Suprapubic skin (tissue), 4 donors: ENCODE measurements at regions not wholly inside any gene's neighbourhood (a gene's known extent, or its start where the extent isn't known, plus 50 kb on each side); places are given as distances from the start of the nearest gene placed in this dataset.

Experiments
- DNase-seq, 2 donors: peaks; one replicate each; pipeline ENCODE4 v3.0.0-alpha.2; 2019; ENCODE audit warnings: low spot score in 2 of 2
- H3K27ac ChIP-seq: fragments of 200-600 bp; sonication (generic); one replicate; pipeline ENCODE4 v1.5.1; 2019
- H3K27me3 ChIP-seq: fragments of 200-600 bp; sonication (generic); one replicate; pipeline ENCODE4 v1.5.1; 2019
- H3K36me3 ChIP-seq: fragments of 200-600 bp; sonication (generic); one replicate; pipeline ENCODE4 v1.5.1; 2019
- H3K4me1 ChIP-seq: fragments of 200-600 bp; sonication (generic); one replicate; pipeline ENCODE4 v1.5.1; 2019
- H3K4me3 ChIP-seq: fragments of 200-600 bp; sonication (generic); one replicate; pipeline ENCODE4 v1.5.1; 2019; ENCODE audit warnings: mild to moderate bottlenecking
- H3K9me3 ChIP-seq: fragments of 200-600 bp; sonication (generic); one replicate; pipeline ENCODE4 v1.5.1; 2019
- EP300 ChIP-seq: sonication (generic); formaldehyde crosslinking; IDR thresholded peaks from one replicate; pipeline ENCODE4 v1.6.1; 2017; ENCODE audit warnings: antibody characterized with exemption
- POLR2A ChIP-seq, 2 donors: fragments of 450-650 bp; IDR thresholded peaks; one replicate each; pipeline ENCODE4 v1.6.1; 2017; ENCODE audit warnings: antibody characterized with exemption in 2 of 2, mild to moderate bottlenecking in 2 of 2, moderate library complexity in 2 of 2
- POLR2AphosphoS5 ChIP-seq, 3 donors: sonication (generic); formaldehyde crosslinking; IDR thresholded peaks; one replicate each; pipeline ENCODE4 v1.6.1; 2017; ENCODE audit warnings: antibody characterized with exemption in 3 of 3
- WGBS: methylation state at CpG from one replicate; pipeline ENCODE4 v1.1.5; 2018; 5-methylcytosine and 5-hydroxymethylcytosine counted together
- TF ChIP-seq, protein P1 (sequence below), 2 donors: fragments of 200-600 bp in 1 of 2; fragments of 450-650 bp in 1 of 2; sonication (generic) in 1 of 2; IDR thresholded peaks; one replicate each; pipeline ENCODE4 v1.5.1; 2016 to 2019; ENCODE audit warnings: antibody characterized with exemption in 2 of 2, mild to moderate bottlenecking in 1 of 2, moderate library complexity in 1 of 2

DNA sequence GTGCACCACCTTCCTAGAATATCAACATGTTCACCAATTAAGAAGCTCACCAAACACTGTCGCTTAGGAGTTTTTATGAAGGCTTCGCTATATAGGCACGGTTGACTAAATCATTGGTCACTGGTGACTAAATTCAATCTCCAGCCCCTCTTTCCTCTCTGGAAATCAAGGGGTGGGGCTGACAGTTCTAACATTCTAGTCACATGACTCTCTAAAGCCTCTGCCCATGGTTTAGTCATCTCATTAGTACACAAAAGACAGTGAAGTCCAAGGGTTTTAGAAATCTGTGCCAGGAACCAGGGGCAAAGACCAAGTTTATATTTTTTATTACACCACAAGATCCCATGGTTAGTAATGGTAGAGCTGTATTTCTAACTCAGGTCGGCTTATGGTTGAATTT is 243.2 kb downstream of the ELAVL2 start:
- Histone ChIP-seq H3K4me1 (no peaks in the 10 kb centered on the region), H3K4me3 (no peak overlapping the region), H3K9me3 (no peaks in the 10 kb centered on the region), H3K36me3 (no peaks in the 10 kb centered on the region), H3K27ac (no peak overlapping the region), H3K27me3 (no peaks in the 10 kb centered on the region)
- no peak for TF ChIP-seq POLR2AphosphoS5 (IDR thresholded peaks at IDR 0.05)
- TF ChIP-seq POLR2A (IDR thresholded peaks at IDR 0.05) = no peak
- TF ChIP-seq, protein P1, sequence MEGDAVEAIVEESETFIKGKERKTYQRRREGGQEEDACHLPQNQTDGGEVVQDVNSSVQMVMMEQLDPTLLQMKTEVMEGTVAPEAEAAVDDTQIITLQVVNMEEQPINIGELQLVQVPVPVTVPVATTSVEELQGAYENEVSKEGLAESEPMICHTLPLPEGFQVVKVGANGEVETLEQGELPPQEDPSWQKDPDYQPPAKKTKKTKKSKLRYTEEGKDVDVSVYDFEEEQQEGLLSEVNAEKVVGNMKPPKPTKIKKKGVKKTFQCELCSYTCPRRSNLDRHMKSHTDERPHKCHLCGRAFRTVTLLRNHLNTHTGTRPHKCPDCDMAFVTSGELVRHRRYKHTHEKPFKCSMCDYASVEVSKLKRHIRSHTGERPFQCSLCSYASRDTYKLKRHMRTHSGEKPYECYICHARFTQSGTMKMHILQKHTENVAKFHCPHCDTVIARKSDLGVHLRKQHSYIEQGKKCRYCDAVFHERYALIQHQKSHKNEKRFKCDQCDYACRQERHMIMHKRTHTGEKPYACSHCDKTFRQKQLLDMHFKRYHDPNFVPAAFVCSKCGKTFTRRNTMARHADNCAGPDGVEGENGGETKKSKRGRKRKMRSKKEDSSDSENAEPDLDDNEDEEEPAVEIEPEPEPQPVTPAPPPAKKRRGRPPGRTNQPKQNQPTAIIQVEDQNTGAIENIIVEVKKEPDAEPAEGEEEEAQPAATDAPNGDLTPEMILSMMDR (IDR thresholded peaks at IDR 0.05) = no peak
- no peak for TF ChIP-seq EP300
- DNase-seq = no peak
- WGBS = 84% methylated on average over 4 of the region's 4 CpGs

GRCh38 chr9:23586906-23587305 is 239.1 kb downstream of the ELAVL2 start:
- Histone ChIP-seq H3K4me1 (peaks cover 13% of the 10 kb centered on the region), H3K27ac (no peak overlapping the region), H3K9me3 (no peaks in the 10 kb centered on the region), H3K36me3 (no peaks in the 10 kb centered on the region), H3K27me3 (no peaks in the 10 kb centered on the region), H3K4me3 (no peak overlapping the region)
- WGBS = 93% methylated on average over 1 of the region's 1 CpG
- DNase-seq = no peak
- TF ChIP-seq POLR2AphosphoS5 (IDR thresholded peaks at IDR 0.05) = no peak
- TF ChIP-seq POLR2A (IDR thresholded peaks at IDR 0.05) = no peak
- TF ChIP-seq, protein P1 (IDR thresholded peaks at IDR 0.05) = no peak
- TF ChIP-seq EP300 = no peak

DNA sequence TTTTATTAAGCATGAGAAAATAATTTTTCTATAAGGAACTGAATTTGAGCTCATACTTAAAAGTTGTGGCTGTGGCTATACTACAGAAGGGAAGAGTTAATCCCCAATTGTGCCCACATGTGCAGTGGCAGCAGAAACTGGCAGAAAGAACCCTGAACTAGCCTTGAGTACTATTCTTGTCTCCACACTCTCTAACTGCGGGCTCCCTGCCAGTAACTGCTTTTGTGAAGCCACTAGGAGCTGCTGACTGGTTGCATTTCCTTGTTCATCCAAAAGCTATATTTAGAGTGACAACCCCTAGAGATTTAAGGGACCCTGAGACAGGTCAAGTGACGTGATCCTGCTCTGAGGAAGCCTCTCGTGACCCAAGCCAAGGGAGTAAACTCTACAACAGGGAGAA is 238.6 kb downstream of the ELAVL2 start:
- Histone ChIP-seq H3K27ac (no peak overlapping the region), H3K9me3 (no peaks in the 10 kb centered on the region), H3K4me3 (no peak overlapping the region), H3K27me3 (no peaks in the 10 kb centered on the region), H3K36me3 (no peaks in the 10 kb centered on the region), H3K4me1 (peaks cover 13% of the 10 kb centered on the region)
- WGBS = 26% methylated on average over 3 of the region's 3 CpGs
- no peak for TF ChIP-seq POLR2A (IDR thresholded peaks at IDR 0.05)
- TF ChIP-seq, protein P1 (IDR thresholded peaks at IDR 0.05) = no peak
- TF ChIP-seq EP300 = no peak
- no peak for TF ChIP-seq POLR2AphosphoS5 (IDR thresholded peaks at IDR 0.05)
- DNase-seq = no peak

- no peaks in the 10 kb centered on the region for H3K36me3 ChIP-seq
- no peak for DNase-seq
- peaks cover 13% of the 10 kb centered on the region for H3K4me1 ChIP-seq
- no peaks in the 10 kb centered on the region for H3K9me3 ChIP-seq
- H3K4me3 ChIP-seq = no peak overlapping the region
- no peaks in the 10 kb centered on the region for H3K27me3 ChIP-seq
- TF ChIP-seq POLR2AphosphoS5 (IDR thresholded peaks at IDR 0.05) (no peak), EP300 (no peak), POLR2A (IDR thresholded peaks at IDR 0.05) (no peak)
- TF ChIP-seq, protein P1 (IDR thresholded peaks at IDR 0.05) = no peak
- 97% methylated on average over 2 of the region's 2 CpGs for WGBS
- H3K27ac ChIP-seq = no peak overlapping the region
Measured at GRCh38 chr9:23587903-23588302, 238.1 kb downstream of the ELAVL2 start.

DNA sequence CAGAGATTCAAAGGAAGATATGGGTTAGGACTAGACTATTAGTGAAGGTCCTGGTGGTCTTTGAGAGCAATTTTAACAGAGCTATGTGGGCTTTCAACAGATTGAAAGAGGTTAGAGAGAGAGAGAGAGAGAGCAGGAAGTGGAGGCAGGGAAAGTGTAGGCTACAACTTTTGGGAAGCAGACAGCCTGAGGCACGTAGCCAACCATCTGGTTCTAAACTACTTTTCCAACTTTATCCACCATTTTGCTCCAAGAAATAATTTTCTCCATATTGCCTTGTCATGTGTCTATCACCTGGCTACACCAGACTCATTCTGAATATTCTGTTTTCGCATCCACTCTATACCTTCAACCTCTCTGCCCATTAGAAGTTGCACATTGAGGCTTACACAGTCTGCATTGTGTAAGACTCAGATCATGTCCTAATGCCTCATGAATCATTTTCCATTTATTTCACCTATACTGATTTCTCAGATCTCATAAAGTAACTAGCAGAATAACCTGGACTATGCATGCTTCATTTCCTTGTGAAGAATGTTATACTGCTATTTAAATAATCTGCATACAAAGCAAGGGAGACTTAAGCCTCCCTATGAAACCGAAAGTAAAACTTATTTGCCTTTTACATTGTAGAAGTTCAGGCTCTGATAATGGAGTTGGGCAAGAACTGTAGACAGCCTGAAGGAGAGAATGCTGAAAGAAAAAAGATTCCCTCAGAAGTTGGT is 235.6 kb downstream of the ELAVL2 start:
- Histone ChIP-seq H3K9me3 (no peaks in the 10 kb centered on the region), H3K36me3 (no peaks in the 10 kb centered on the region), H3K4me1 (peaks cover 13% of the 10 kb centered on the region), H3K27me3 (no peaks in the 10 kb centered on the region), H3K27ac (no peak overlapping the region), H3K4me3 (peak overlapping the region; percentile 18)
- TF ChIP-seq, protein P1 (IDR thresholded peaks at IDR 0.05) = no peak
- no peak for TF ChIP-seq EP300
- TF ChIP-seq POLR2AphosphoS5 (IDR thresholded peaks at IDR 0.05) = no peak
- TF ChIP-seq POLR2A (IDR thresholded peaks at IDR 0.05) = no peak
- WGBS = 52% methylated on average over 3 of the region's 3 CpGs
- DNase-seq = no peak
